DOHH2 (cell line): ENCODE measurements at regions not wholly inside any gene's neighbourhood (a gene's known extent, or its start where the extent isn't known, plus 50 kb on each side); places are given as distances from the start of the nearest gene placed in this dataset.

Experiments
- EZH2phosphoT487 ChIP-seq: fragments of 200-600 bp; sonication (generic); IDR thresholded peaks from 2 replicates; pipeline ENCODE4 v1.6.1; 2017; ENCODE audit warnings: borderline replicate concordance, mild to moderate bottlenecking, antibody characterized with exemption, low read length, moderate library complexity, mixed read lengths
- TF ChIP-seq, protein P1 (sequence below): fragments of 200-600 bp; sonication (generic); IDR thresholded peaks from one replicate; pipeline ENCODE4 v1.5.1; 2014; ENCODE audit warnings: antibody characterized with exemption, mild to moderate bottlenecking, low read depth, low read length; ENCODE audit not compliant: poor library complexity, severe bottlenecking

GRCh38 chr3:63168179-63168578 is 109.9 kb upstream of the SYNPR start:
- TF ChIP-seq, protein P1, sequence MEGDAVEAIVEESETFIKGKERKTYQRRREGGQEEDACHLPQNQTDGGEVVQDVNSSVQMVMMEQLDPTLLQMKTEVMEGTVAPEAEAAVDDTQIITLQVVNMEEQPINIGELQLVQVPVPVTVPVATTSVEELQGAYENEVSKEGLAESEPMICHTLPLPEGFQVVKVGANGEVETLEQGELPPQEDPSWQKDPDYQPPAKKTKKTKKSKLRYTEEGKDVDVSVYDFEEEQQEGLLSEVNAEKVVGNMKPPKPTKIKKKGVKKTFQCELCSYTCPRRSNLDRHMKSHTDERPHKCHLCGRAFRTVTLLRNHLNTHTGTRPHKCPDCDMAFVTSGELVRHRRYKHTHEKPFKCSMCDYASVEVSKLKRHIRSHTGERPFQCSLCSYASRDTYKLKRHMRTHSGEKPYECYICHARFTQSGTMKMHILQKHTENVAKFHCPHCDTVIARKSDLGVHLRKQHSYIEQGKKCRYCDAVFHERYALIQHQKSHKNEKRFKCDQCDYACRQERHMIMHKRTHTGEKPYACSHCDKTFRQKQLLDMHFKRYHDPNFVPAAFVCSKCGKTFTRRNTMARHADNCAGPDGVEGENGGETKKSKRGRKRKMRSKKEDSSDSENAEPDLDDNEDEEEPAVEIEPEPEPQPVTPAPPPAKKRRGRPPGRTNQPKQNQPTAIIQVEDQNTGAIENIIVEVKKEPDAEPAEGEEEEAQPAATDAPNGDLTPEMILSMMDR, result no peak
- no peak for TF ChIP-seq EZH2phosphoT487
